T-helper 1 cell (primary cell): ENCODE measurements at regions not wholly inside any gene's neighbourhood (a gene's known extent, or its start where the extent isn't known, plus 50 kb on each side); places are given as distances from the start of the nearest gene placed in this dataset.

Source experiments
- DNase-seq, 5 donors: peaks; one replicate each; pipeline ENCODE4 v3.0.0-alpha.2; 2012 to 2020

DNA sequence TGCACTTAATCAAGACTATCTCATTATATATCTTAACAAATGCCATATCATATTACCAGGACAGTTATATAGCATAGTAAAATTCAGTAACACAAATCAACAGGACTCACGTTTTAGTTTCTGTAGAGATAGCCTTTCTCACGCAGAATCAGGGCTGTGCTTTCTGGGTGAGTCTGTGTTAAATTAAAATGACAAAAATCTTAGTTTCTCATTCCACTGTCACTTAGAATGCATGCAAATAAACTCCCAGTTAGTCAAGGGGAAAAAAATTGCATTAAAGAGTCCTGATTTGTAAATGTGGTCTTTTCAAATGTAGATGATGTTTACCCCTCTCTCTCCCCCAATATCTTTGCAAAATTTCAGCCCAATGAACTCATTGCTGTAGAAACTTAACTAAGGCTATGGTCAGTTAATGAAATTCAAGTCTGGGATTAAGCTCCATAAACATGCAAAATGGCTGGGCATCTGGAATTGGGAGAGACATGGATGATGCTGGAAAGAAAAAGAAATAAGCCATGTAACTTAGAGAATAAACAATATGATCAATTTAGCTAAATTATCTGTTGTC lies 77.8 kb upstream of the MGAT4C start:
- DNase-seq = no peak

DNA sequence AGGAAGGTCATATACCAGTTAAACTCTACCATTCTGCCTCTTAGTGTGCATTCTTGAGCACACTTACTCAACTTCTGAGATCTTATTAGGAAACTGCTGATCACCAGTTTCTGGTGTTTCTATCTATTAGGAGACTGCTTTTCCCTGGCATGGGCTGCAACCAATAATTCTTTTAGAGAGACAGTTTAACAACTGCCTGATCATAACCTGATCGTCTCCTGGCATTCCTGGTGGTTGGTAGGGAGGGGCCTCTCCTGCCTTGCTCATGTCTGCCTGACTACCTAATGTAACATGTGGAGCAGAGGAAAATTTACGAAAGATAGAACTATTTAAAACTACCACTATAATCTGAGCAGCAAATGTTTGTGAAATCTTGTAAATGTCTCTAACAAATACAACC lies 75.3 kb upstream of the MGAT4C start:
- no peak for DNase-seq

DNA sequence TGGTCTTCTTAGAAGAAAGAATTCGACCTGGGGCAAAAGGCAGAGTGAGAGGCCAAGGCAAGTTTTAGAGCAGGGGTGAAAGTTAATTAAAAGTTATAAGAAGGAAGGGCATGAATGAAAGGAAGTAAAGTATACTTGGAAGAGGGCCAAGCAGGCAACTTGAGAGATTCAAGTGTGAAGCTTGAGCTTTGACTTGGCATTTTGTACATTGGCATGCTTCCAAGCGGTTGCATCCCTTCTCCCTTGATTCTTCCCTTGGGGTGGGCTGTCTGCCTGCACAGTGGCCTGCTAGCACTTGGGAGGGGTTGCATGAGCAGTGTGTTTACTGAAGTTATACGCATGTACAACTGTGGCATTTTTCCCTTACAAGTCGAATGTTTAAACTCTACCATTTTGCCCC lies 74.8 kb upstream of the MGAT4C start:
- DNase-seq = no peak

DNA sequence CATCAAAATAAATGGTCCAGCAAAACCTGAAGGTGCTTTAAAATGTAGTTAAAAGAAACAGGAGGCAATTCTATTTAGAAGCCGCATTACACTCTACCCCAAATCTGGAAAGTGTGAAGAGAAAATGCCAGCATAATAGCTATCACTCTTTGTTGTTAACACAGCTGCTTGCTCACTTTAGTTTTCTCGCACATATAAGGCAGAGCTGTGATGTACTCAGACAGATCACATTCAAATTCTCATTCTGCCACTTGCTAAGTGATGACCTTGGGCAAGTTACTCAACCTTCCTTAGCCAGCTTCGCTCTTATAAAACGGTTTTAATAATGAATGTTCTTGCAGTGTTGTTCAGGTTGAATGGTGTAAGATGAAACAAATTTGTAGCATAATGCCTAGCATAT lies 56.0 kb upstream of the MGAT4C start:
- DNase-seq = no peak
